Esophagus muscularis mucosa (tissue), 4 donors: ENCODE measurements at regions not wholly inside any gene's neighbourhood (a gene's known extent, or its start where the extent isn't known, plus 50 kb on each side); places are given as distances from the start of the nearest gene placed in this dataset.

Experiments used
- DNase-seq: peaks from one replicate; pipeline ENCODE4 v3.0.0-alpha.2; 2017; ENCODE audit errors: extremely low spot score
- H3K27ac ChIP-seq, 4 donors: fragments of 200-600 bp; sonication (generic); replicated peaks in 1 of 4; 1 replicate in 3 of 4; 2 replicates in 1 of 4; pipeline ENCODE4 v1.5.1; 2016 to 2019; ENCODE audit warnings: mild to moderate bottlenecking in 1 of 4
- H3K27me3 ChIP-seq, 4 donors: fragments of 200-600 bp; sonication (generic); one replicate each; pipeline versions ENCODE4 v1.5.1 to v1.6.0; 2016 to 2019
- H3K36me3 ChIP-seq, 4 donors: fragments of 200-600 bp; sonication (generic); one replicate each; pipeline ENCODE4 v1.5.1; 2016 to 2019
- H3K4me1 ChIP-seq, 4 donors: fragments of 200-600 bp; sonication (generic); one replicate each; pipeline ENCODE4 v1.5.1; 2016 to 2019
- H3K4me3 ChIP-seq, 4 donors: fragments of 200-600 bp; sonication (generic); 1 replicate in 2 of 4; 2 replicates in 2 of 4; pipeline ENCODE4 v1.5.1; 2016 to 2019; ENCODE audit warnings: mild to moderate bottlenecking in 4 of 4, moderate library complexity in 1 of 4
- H3K9me3 ChIP-seq, 4 donors: fragments of 200-600 bp; sonication (generic); 1 replicate in 3 of 4; 2 replicates in 1 of 4; pipeline ENCODE4 v1.5.1; 2016 to 2019
- CTCF ChIP-seq, 3 experiments: fragments of 200-600 bp in 2 of 3; fragments of 450-650 bp in 1 of 3; sonication (generic) in 2 of 3; IDR thresholded peaks; one replicate each; pipeline ENCODE4 v1.5.1; 2017 to 2019; ENCODE audit warnings: antibody characterized with exemption in 3 of 3, mild to moderate bottlenecking in 2 of 3, moderate library complexity in 1 of 3
- EP300 ChIP-seq: sonication (generic); formaldehyde crosslinking; IDR thresholded peaks from one replicate; pipeline ENCODE4 v1.6.1; 2017; ENCODE audit warnings: antibody characterized with exemption
- POLR2A ChIP-seq: fragments of 450-650 bp; IDR thresholded peaks from one replicate; pipeline ENCODE4 v1.6.1; 2017; ENCODE audit warnings: antibody characterized with exemption, moderate library complexity, mild to moderate bottlenecking, low read depth
- POLR2AphosphoS5 ChIP-seq, 2 donors: sonication (generic); formaldehyde crosslinking; IDR thresholded peaks; one replicate each; pipeline ENCODE4 v1.6.1; 2017; ENCODE audit warnings: antibody characterized with exemption in 2 of 2
- WGBS: methylation state at CpG from one replicate; pipeline ENCODE4 v1.1.5; 2018; 5-methylcytosine and 5-hydroxymethylcytosine counted together
- intact Hi-C: fragments of 100-400 bp; cut with DNase I; formaldehyde crosslinking; loops from one replicate; pipeline ENCODE4 v1.15.1; 2023

- Histone ChIP-seq H3K4me1 (no peaks in the 10 kb centered on the region), H3K36me3 (no peaks in the 10 kb centered on the region), H3K27me3 (peaks cover 0 to 5% (median 0%) of the 10 kb centered on the region in 4 donors), H3K4me3 (no peak overlapping the region), H3K9me3 (no peaks in the 10 kb centered on the region), H3K27ac (no peak overlapping the region)
- WGBS = 47% methylated on average over 6 of the region's 6 CpGs
- no peak for DNase-seq
- intact Hi-C loops = no loop called here
- no peak for TF ChIP-seq POLR2A
- no peak for TF ChIP-seq POLR2AphosphoS5 (IDR thresholded peaks at IDR 0.05)
Observed at GRCh38 chr5:6838736-6839135, 125.5 kb downstream of the TENT4A start.

DNA sequence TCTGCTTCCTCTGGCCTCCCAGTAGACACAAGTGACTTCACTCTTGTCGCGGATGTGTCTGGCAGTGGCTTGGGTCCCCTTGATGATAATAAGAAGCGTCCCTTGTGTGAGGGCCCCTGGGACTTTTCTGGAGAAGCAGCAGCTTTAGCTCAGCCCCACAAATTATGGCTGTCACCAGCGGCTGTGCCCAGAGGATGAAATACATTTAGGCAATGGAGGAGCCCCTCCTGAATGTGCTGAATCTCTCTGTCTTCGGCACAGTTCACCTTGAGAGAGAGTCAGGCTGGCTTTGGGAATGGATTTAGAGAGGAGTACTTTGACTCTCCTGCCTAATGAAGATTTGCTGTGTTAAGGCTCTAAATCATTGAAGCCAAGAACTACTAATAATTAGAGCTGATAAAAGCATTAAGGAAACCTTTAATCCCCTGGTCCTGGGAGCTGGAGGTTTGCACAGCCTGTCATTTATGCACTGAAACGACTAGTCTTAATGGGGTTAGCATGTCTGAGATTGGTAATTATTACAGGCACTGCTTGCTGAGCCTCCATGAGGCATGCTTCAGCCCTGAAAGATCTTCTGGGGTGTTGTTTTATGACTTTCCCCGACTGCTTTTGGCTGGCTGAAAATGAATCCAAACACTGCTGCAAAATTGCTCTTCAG, 127.0 kb downstream of the TENT4A start:
- TF ChIP-seq CTCF (IDR thresholded peaks at IDR 0.05) (no peak), POLR2A (no peak), POLR2AphosphoS5 (IDR thresholded peaks at IDR 0.05) (no peak), EP300 (no peak)

GRCh38 chr5:6843335-6843734, 130.1 kb downstream of the TENT4A start:
- intact Hi-C loops = no loop called here
- 88% methylated on average over 2 of the region's 2 CpGs for WGBS
- no peak for TF ChIP-seq POLR2A
- no peak for TF ChIP-seq EP300
- TF ChIP-seq CTCF (IDR thresholded peaks at IDR 0.05) = no peak
- TF ChIP-seq POLR2AphosphoS5 (IDR thresholded peaks at IDR 0.05) = no peak
- no peak for DNase-seq
- H3K36me3 ChIP-seq = no peaks in the 10 kb centered on the region
- peaks cover 0 to 5% (median 0%) of the 10 kb centered on the region in 4 donors for H3K27me3 ChIP-seq
- H3K4me3 ChIP-seq = no peak overlapping the region
- no peaks in the 10 kb centered on the region for H3K9me3 ChIP-seq
- H3K4me1 ChIP-seq = no peaks in the 10 kb centered on the region
- no peak overlapping the region for H3K27ac ChIP-seq

More for the DNA sequence above, 127.0 kb downstream of the TENT4A start:
- 60% methylated on average over 5 of the region's 7 CpGs for WGBS
- H3K36me3 ChIP-seq = no peaks in the 10 kb centered on the region
- no peak overlapping the region for H3K27ac ChIP-seq
- H3K4me1 ChIP-seq = no peaks in the 10 kb centered on the region
- DNase-seq = no peak
- no peaks in the 10 kb centered on the region for H3K9me3 ChIP-seq
- H3K27me3 ChIP-seq = peaks cover 0 to 5% (median 0%) of the 10 kb centered on the region in 4 donors
- no peak overlapping the region for H3K4me3 ChIP-seq
- intact Hi-C loops = no loop called here

DNA sequence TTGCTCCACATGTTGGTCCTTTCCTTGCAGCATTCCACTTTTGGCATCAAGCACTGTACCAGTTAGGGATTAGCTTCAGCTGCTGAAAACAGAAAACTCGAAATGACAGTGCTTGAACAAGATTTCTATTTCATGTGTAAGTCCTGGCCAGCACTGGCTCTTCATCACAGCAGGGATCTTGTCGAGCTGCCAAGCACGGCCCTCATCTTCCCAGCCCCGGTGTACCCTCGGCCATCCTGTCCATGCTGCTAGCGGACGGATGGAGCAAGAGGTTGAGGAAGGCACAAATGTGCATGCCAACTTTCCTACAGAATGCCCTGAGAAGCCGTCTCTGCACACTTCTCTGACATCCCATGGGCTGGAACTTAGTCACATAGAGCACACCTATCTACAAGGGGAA, 130.6 kb downstream of the TENT4A start:
- no peak for TF ChIP-seq EP300
- no peak for TF ChIP-seq POLR2AphosphoS5 (IDR thresholded peaks at IDR 0.05)
- TF ChIP-seq POLR2A = no peak
- TF ChIP-seq CTCF (IDR thresholded peaks at IDR 0.05) = no peak
- Histone ChIP-seq H3K4me1 (no peaks in the 10 kb centered on the region), H3K36me3 (no peaks in the 10 kb centered on the region), H3K4me3 (no peak overlapping the region), H3K27me3 (peaks cover 0 to 1% (median 0%) of the 10 kb centered on the region in 4 donors), H3K9me3 (no peaks in the 10 kb centered on the region), H3K27ac (no peak overlapping the region)
- WGBS = 87% methylated on average over 8 of the region's 8 CpGs
- no peak for DNase-seq
- intact Hi-C loops = no loop called here

GRCh38 chr5:6845856-6846255, 132.6 kb downstream of the TENT4A start:
- H3K27me3 ChIP-seq = no peaks in the 10 kb centered on the region
- DNase-seq = no peak
- no peak for TF ChIP-seq POLR2AphosphoS5 (IDR thresholded peaks at IDR 0.05)
- no peak for TF ChIP-seq POLR2A
- no peak for TF ChIP-seq CTCF (IDR thresholded peaks at IDR 0.05)
- H3K36me3 ChIP-seq = no peaks in the 10 kb centered on the region
- H3K4me3 ChIP-seq = no peak overlapping the region
- H3K9me3 ChIP-seq = no peaks in the 10 kb centered on the region
- 90% methylated on average over 11 of the region's 17 CpGs for WGBS
- intact Hi-C loops = no loop called here
- no peaks in the 10 kb centered on the region for H3K4me1 ChIP-seq
- no peak overlapping the region for H3K27ac ChIP-seq
